ENCODE measurements at regions not wholly inside any gene's neighbourhood (a gene's known extent, or its start where the extent isn't known, plus 50 kb on each side); places are given as distances from the start of the nearest gene placed in this dataset.

DNA sequence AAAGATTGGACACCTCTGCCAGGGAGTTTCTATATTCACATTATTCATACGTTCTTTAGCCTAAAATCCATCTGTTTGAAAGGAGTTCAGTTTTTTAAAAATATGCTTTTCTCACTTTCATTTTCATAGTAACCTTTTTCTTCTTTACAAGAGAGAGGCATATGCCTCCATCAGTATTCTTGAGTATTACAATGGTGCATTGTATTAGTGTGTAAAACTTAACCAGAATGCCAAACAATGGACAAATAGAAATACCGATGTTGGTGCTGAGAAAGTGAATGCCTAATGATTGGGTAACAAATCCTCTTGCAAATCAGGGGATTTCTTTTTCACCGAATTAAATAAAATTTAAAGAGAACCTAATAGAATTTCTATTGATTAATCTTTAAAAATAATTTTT, 163.2 kb upstream of the LAMA2 start:
- no peak for ATAC-seq
- DNase-seq: no peak
- Histone ChIP-seq H3K9me3 (no peaks in the 10 kb centered on the region), H3K27me3 (no peaks in the 10 kb centered on the region), H3K4me3 (no peak overlapping the region), H3K4me1 (no peaks in the 10 kb centered on the region), H3K36me3 (no peaks in the 10 kb centered on the region), H3K27ac (no peak overlapping the region)
- 68% methylated on average over 3 of the region's 3 CpGs for WGBS (ENCODE audit: insufficient coverage, low coverage, low lambda C conversion rate, missing lambda C conversion rate)
- TF ChIP-seq POLR2A (IDR thresholded peaks at IDR 0.05) (no peak), CTCF (IDR thresholded peaks at IDR 0.05) (no peak)
- intact Hi-C loops (cut with DNase I): loop anchor here in 1 of 2 donors (10.0 kb wide), 1 partner anchor 985 kb away; no protein-coding TSS in a partner anchor

DNA sequence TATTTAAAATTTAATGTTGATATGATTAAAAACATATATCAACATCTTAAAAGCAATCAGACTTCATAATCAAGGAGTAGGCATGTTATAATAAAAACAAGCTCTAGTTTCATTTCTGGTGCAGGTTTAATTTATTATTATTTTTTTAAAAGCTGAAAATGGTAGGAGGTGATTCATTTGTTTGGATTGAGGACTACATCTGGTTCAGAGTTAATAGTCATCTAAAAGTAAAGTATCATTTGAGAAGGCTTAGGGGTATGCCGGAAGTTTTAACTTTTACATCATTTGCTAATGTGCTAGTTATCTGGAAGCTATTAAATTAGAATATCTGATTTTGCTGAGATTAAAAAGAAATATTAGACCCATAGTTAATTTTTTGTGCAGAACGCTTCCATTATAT, 169.5 kb upstream of the LAMA2 start:
- 62% methylated on average over 2 of the region's 2 CpGs for WGBS (ENCODE audit: insufficient coverage, low coverage, low lambda C conversion rate, missing lambda C conversion rate)
- intact Hi-C loops (cut with DNase I): no loop called here
- Histone ChIP-seq H3K4me3 (no peak overlapping the region), H3K9me3 (no peaks in the 10 kb centered on the region), H3K36me3 (no peaks in the 10 kb centered on the region), H3K4me1 (no peaks in the 10 kb centered on the region), H3K27ac (no peak overlapping the region), H3K27me3 (no peaks in the 10 kb centered on the region)
- no peak for DNase-seq
- TF ChIP-seq CTCF (IDR thresholded peaks at IDR 0.05): no peak
- no peak for TF ChIP-seq POLR2A (IDR thresholded peaks at IDR 0.05)
- no peak for ATAC-seq

DNA sequence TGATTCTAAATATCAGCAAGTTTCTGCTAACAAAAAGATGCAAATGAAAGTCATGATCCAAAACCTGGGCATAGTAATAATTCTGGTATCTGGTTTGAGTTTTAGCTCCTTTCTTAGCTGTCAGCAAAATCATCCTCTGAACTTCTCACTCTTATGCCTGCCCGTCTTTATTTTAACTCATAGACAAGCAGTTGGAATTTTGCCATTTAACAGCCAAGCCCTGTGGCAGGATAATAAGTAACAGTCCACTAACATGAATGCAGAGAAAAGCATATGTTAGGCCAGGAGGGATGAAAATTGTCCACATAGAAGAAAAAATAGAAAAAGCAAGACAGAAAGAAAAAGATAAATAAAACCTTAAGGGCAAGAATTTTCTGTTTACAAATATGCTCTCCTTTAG, 170.0 kb upstream of the LAMA2 start:
- ATAC-seq: no peak
- Histone ChIP-seq H3K4me3 (no peak overlapping the region), H3K9me3 (no peaks in the 10 kb centered on the region), H3K4me1 (no peaks in the 10 kb centered on the region), H3K36me3 (no peaks in the 10 kb centered on the region), H3K27ac (no peak overlapping the region), H3K27me3 (no peaks in the 10 kb centered on the region)
- DNase-seq: no peak
- WGBS (ENCODE audit: insufficient coverage, low coverage, low lambda C conversion rate, missing lambda C conversion rate): 50% methylated on average over 1 of the region's 1 CpG
- TF ChIP-seq CTCF (IDR thresholded peaks at IDR 0.05) (no peak), POLR2A (IDR thresholded peaks at IDR 0.05) (no peak)
- intact Hi-C loops (cut with DNase I): no loop called here

GRCh38 chr6:128711149-128711548, 171.8 kb upstream of the LAMA2 start:
- Histone ChIP-seq H3K9me3 (no peaks in the 10 kb centered on the region), H3K27me3 (no peaks in the 10 kb centered on the region), H3K4me3 (no peak overlapping the region), H3K36me3 (no peaks in the 10 kb centered on the region), H3K4me1 (no peaks in the 10 kb centered on the region), H3K27ac (no peak overlapping the region)
- DNase-seq (no peak), ATAC-seq (no peak)
- 35% methylated on average over 3 of the region's 3 CpGs for WGBS (ENCODE audit: insufficient coverage, low coverage, low lambda C conversion rate, missing lambda C conversion rate)
- TF ChIP-seq POLR2A (IDR thresholded peaks at IDR 0.05): no peak
- no peak for TF ChIP-seq CTCF (IDR thresholded peaks at IDR 0.05)
- intact Hi-C loops (cut with DNase I): no loop called here

- intact Hi-C loops (cut with DNase I): no loop called here
- no peak for ATAC-seq
- TF ChIP-seq CTCF (IDR thresholded peaks at IDR 0.05): no peak
- no peak for TF ChIP-seq POLR2A (IDR thresholded peaks at IDR 0.05)
Measured at GRCh38 chr6:128710315-128710714, 172.6 kb upstream of the LAMA2 start.

More at GRCh38 chr6:128710315-128710714, 172.6 kb upstream of the LAMA2 start:
- DNase-seq: no peak
- WGBS (ENCODE audit: insufficient coverage, low coverage, low lambda C conversion rate, missing lambda C conversion rate): 60% methylated on average over 2 of the region's 2 CpGs
- Histone ChIP-seq H3K4me1 (no peaks in the 10 kb centered on the region), H3K4me3 (no peak overlapping the region), H3K27ac (no peak overlapping the region), H3K36me3 (no peaks in the 10 kb centered on the region), H3K27me3 (no peaks in the 10 kb centered on the region), H3K9me3 (no peaks in the 10 kb centered on the region)

Measured in right lobe of liver (tissue), 6 donors.